Neural progenitor cell (in vitro differentiated cells): ENCODE measurements at regions not wholly inside any gene's neighbourhood (a gene's known extent, or its start where the extent isn't known, plus 50 kb on each side); places are given as distances from the start of the nearest gene placed in this dataset.
A peak's percentile ranks its signal among the peaks of the same experiment; 100 is the strongest.
"Not testable (repeated sequence)": the region's sequence is repeated elsewhere in the genome, so short reads cannot be mapped to it uniquely, and the experiment has no call there.

Experiments used
- DNase-seq: peaks from one replicate; pipeline ENCODE4 v3.0.0-alpha.2; 2016; ENCODE audit warnings: low spot score
- H2AFZ ChIP-seq: fragments of 200-600 bp; sonication (generic); replicated peaks from 2 replicates; pipeline ENCODE4 v1.6.1; 2016; ENCODE audit warnings: antibody characterized with exemption
- H3F3A ChIP-seq: fragments of 200-600 bp; sonication (generic); 2 replicates; pipeline ENCODE4 v1.6.1; 2016; ENCODE audit warnings: antibody characterized with exemption, low read depth
- H3K27ac ChIP-seq: fragments of 200-600 bp; sonication (generic); 2 replicates; pipeline ENCODE4 v1.5.1; 2016; ENCODE audit warnings: mild to moderate bottlenecking
- H3K27me3 ChIP-seq: fragments of 200-600 bp; sonication (generic); 2 replicates; pipeline ENCODE4 v1.6.1; 2016; ENCODE audit warnings: mild to moderate bottlenecking, moderate library complexity
- H3K36me3 ChIP-seq: fragments of 200-600 bp; sonication (generic); 2 replicates; pipeline ENCODE4 v1.5.1; 2016
- H3K4me1 ChIP-seq: fragments of 200-600 bp; sonication (generic); 2 replicates; pipeline ENCODE4 v1.6.1; 2016; ENCODE audit warnings: mixed run types
- H3K4me2 ChIP-seq: fragments of 200-600 bp; sonication (generic); 2 replicates; pipeline ENCODE4 v1.6.1; 2016
- H3K4me3 ChIP-seq: fragments of 200-600 bp; sonication (generic); 2 replicates; pipeline ENCODE4 v1.5.1; 2016
- H3K79me2 ChIP-seq: fragments of 200-600 bp; sonication (generic); 2 replicates; pipeline ENCODE4 v1.6.1; 2016; ENCODE audit warnings: low read depth
- H3K9ac ChIP-seq: fragments of 200-600 bp; sonication (generic); 2 replicates; pipeline ENCODE4 v1.6.1; 2016
- H3K9me3 ChIP-seq: fragments of 200-600 bp; sonication (generic); 2 replicates; pipeline ENCODE4 v1.5.1; 2016; ENCODE audit warnings: low read depth
- H4K20me1 ChIP-seq: fragments of 200-600 bp; sonication (generic); 2 replicates; pipeline ENCODE4 v1.6.1; 2016; ENCODE audit warnings: low read depth
- H3K27ac Mint-ChIP-seq: 3 replicates; pipeline ENCODE4 v1.8.0; 2021; ENCODE audit warnings: mixed read lengths
- H3K27me3 Mint-ChIP-seq: 2 replicates; pipeline ENCODE4 v1.8.0; 2022; ENCODE audit warnings: low read depth, mild to moderate bottlenecking, inconsistent platforms, moderate library complexity, mixed read lengths; ENCODE audit not compliant: insufficient read depth
- H3K36me3 Mint-ChIP-seq: 3 replicates; pipeline ENCODE4 v1.8.0; 2021; ENCODE audit warnings: mixed read lengths
- H3K4me1 Mint-ChIP-seq: 3 replicates; pipeline ENCODE4 v1.8.0; 2021; ENCODE audit warnings: mixed read lengths
- H3K4me3 Mint-ChIP-seq: 3 replicates; pipeline ENCODE4 v1.8.0; 2021; ENCODE audit warnings: mild to moderate bottlenecking, moderate library complexity, mixed read lengths
- H3K9me3 Mint-ChIP-seq: 3 replicates; pipeline ENCODE4 v1.8.0; 2020; ENCODE audit warnings: mixed read lengths
- EZH2 ChIP-seq: fragments of 200-600 bp; sonication (generic); IDR thresholded peaks from 2 replicates; pipeline ENCODE4 v1.6.1; 2017; ENCODE audit warnings: antibody characterized with exemption, mild to moderate bottlenecking, moderate library complexity

GRCh38 chr17:45601605-45602539 lies 111.4 kb upstream of the PLEKHM1 start:
- TF ChIP-seq EZH2: peak; percentile 23
- H3K4me3 ChIP-seq: not testable (repeated sequence)

DNA sequence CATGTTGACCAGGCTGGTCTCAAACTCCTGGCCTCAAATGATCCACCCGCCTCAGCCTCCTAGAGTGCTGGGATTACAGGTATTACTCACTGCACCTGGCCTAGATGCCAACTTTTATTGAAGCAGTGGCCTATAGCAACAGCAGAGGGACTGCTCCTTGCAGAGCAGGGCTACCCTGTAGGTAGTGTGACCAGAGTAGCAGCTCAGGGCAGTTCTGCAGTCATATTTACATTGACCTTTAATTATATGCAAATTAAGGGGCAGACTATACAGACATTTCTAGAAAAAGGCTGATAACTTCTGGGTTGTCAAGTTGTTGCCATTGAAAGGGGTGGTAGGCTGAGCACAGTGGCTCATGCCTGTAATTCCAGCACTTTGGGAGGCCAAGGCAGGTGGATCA lies 115.2 kb upstream of the PLEKHM1 start:
- H3K27ac Mint-ChIP-seq, H3K36me3 Mint-ChIP-seq, H3K79me2 ChIP-seq, H3K4me2 ChIP-seq, H3K27ac ChIP-seq, H3K9me3 Mint-ChIP-seq, H3K36me3 ChIP-seq, H3F3A ChIP-seq, H3K4me3 ChIP-seq, H3K9me3 ChIP-seq, H2AFZ ChIP-seq, H3K4me1 ChIP-seq, H3K4me1 Mint-ChIP-seq, H3K9ac ChIP-seq, H3K27me3 Mint-ChIP-seq, H3K4me3 Mint-ChIP-seq, H4K20me1 ChIP-seq, DNase-seq: not testable (repeated sequence)
- H3K27me3 ChIP-seq: peaks cover 12% of the 10 kb centered on the region

More at GRCh38 chr17:45601605-45602539, 111.4 kb upstream of the PLEKHM1 start:
- H3K9me3 ChIP-seq, H3K27ac ChIP-seq, H3F3A ChIP-seq, H3K27ac Mint-ChIP-seq, H3K36me3 Mint-ChIP-seq, H3K79me2 ChIP-seq, H3K36me3 ChIP-seq, DNase-seq, H2AFZ ChIP-seq, H3K4me1 Mint-ChIP-seq, H3K9me3 Mint-ChIP-seq, H3K4me2 ChIP-seq, H4K20me1 ChIP-seq, H3K9ac ChIP-seq, H3K4me1 ChIP-seq, H3K27me3 Mint-ChIP-seq: not testable (repeated sequence)
- H3K4me3 Mint-ChIP-seq: peak overlapping the region; percentile 62
- peaks cover 12% of the 10 kb centered on the region for H3K27me3 ChIP-seq

DNA sequence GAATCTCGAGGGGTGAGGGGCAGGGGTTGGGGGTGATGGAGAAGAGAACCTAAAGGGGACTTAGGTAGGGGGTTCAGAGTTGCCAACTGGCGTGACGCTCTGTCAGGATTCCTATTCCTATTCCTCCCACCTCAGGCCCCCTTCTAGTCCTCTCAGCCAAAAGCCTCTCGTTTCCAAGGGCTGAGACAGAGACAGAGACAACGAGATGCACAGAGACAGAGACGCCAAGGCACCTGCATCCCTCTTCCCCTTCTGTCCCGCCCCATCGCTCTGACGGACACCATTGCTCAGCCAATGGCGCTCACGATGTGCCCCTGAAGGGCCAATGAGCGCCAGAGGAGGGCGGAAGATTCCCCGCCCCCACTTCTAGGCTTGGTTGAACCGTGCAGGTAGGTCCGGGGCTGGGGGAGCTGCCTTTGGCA lies 129.5 kb upstream of the PLEKHM1 start:
- H3K4me3 Mint-ChIP-seq: peak overlapping the region; percentile 85
- H3K36me3 ChIP-seq, H4K20me1 ChIP-seq, H3F3A ChIP-seq, H3K9me3 ChIP-seq, H3K27ac Mint-ChIP-seq, H3K27ac ChIP-seq, H3K27me3 ChIP-seq, H3K27me3 Mint-ChIP-seq, H3K9me3 Mint-ChIP-seq, H2AFZ ChIP-seq, H3K4me1 ChIP-seq, H3K9ac ChIP-seq, H3K36me3 Mint-ChIP-seq, H3K4me1 Mint-ChIP-seq: not testable (repeated sequence)
- peak overlapping the region; percentile 42 for H3K4me2 ChIP-seq
- peak overlapping the region; percentile 65 for H3K4me3 ChIP-seq
- peaks cover 12% of the 10 kb centered on the region for H3K79me2 ChIP-seq
- DNase-seq: peak; percentile 52

DNA sequence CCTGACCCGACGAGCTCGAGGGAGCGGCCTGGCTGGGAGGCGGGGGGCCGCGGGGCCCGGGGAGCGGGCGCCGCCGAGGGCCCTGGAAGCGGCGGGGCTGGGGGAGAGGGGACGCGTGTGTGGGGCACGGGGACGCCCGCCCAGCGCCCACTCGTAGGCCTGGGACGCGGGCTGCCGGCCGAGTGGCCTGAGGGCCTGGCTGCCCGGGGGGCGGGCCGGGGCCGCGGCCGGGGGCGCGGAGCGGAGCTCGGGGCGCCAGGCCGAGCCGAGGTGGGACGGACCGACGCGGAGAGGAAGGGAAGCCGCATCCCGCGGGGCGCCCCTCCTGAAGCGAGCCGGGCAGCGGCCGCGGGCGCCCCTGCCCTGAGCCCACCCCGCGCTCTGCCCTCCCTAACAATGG lies 129.9 kb upstream of the PLEKHM1 start:
- not testable (repeated sequence) for H3K4me1 ChIP-seq, H3K9me3 Mint-ChIP-seq, H3K9ac ChIP-seq, H3K27me3 Mint-ChIP-seq, H3K36me3 ChIP-seq, H3K36me3 Mint-ChIP-seq, H3K4me1 Mint-ChIP-seq, H3K27ac ChIP-seq, H3K27ac Mint-ChIP-seq, H3K9me3 ChIP-seq, H3F3A ChIP-seq, H3K27me3 ChIP-seq, H4K20me1 ChIP-seq, H2AFZ ChIP-seq
- peak overlapping the region; percentile 85 for H3K4me3 Mint-ChIP-seq
- peak; percentile 43 for DNase-seq
- Histone ChIP-seq H3K4me3 (peak overlapping the region; percentile 65), H3K4me2 (peak overlapping the region; percentile 69), H3K79me2 (peaks cover 12% of the 10 kb centered on the region)

- H3K9me3 Mint-ChIP-seq, H2AFZ ChIP-seq, H3F3A ChIP-seq, H3K27me3 Mint-ChIP-seq, H3K27ac ChIP-seq, H3K9me3 ChIP-seq, H3K36me3 Mint-ChIP-seq, H3K4me1 ChIP-seq, H3K9ac ChIP-seq, H4K20me1 ChIP-seq, H3K27me3 ChIP-seq, H3K4me1 Mint-ChIP-seq, H3K36me3 ChIP-seq, DNase-seq, H3K27ac Mint-ChIP-seq: not testable (repeated sequence)
- H3K4me3 ChIP-seq: peak overlapping the region; percentile 65
- peak overlapping the region; percentile 66 for H3K4me3 Mint-ChIP-seq
- H3K79me2 ChIP-seq: peaks cover 12% of the 10 kb centered on the region
- peak overlapping the region; percentile 77 for H3K4me2 ChIP-seq
Measured at GRCh38 chr17:45621087-45621486, 130.6 kb upstream of the PLEKHM1 start.

- not testable (repeated sequence) for H3K4me1 ChIP-seq, H3K27ac Mint-ChIP-seq, H3K4me3 Mint-ChIP-seq, H3K36me3 Mint-ChIP-seq, H2AFZ ChIP-seq, H3K9me3 Mint-ChIP-seq, H3K4me1 Mint-ChIP-seq, H3K27me3 ChIP-seq, DNase-seq, H3F3A ChIP-seq, H3K27me3 Mint-ChIP-seq, H4K20me1 ChIP-seq, H3K36me3 ChIP-seq, H3K27ac ChIP-seq, H3K4me3 ChIP-seq, H3K4me2 ChIP-seq, H3K9me3 ChIP-seq, H3K9ac ChIP-seq
- H3K79me2 ChIP-seq: peaks cover 12% of the 10 kb centered on the region
Measured at GRCh38 chr17:45622295-45622694, 131.8 kb upstream of the PLEKHM1 start.
